ENCODE measurements at regions not wholly inside any gene's neighbourhood (a gene's known extent, or its start where the extent isn't known, plus 50 kb on each side); places are given as distances from the start of the nearest gene placed in this dataset.

DNA sequence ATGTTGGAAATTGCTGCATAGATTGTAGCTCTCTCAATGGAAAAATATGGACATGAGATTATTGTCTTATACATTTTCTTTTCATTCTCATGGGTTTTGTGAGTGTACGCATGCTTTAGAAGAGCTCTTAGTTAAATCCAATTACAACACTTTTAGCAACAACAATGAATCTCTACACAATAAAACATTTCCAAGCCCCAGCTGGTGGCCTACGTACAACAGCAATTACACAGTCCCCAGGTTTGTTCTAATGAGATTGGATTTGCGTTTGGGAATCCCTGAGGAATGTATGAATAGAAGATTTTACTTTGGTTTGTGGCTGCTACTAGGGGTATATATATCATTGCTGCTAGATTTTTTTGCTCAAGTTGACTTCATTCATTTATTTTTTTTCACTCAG, 98.6 kb downstream of the FHDC1 start:
- DNase-seq: no peak

- DNase-seq: no peak
Measured at GRCh38 chr4:153036931-153037482, 100.9 kb downstream of the FHDC1 start.

- DNase-seq: no peak
Measured at GRCh38 chr4:153038623-153039311, 102.6 kb downstream of the FHDC1 start.

DNA sequence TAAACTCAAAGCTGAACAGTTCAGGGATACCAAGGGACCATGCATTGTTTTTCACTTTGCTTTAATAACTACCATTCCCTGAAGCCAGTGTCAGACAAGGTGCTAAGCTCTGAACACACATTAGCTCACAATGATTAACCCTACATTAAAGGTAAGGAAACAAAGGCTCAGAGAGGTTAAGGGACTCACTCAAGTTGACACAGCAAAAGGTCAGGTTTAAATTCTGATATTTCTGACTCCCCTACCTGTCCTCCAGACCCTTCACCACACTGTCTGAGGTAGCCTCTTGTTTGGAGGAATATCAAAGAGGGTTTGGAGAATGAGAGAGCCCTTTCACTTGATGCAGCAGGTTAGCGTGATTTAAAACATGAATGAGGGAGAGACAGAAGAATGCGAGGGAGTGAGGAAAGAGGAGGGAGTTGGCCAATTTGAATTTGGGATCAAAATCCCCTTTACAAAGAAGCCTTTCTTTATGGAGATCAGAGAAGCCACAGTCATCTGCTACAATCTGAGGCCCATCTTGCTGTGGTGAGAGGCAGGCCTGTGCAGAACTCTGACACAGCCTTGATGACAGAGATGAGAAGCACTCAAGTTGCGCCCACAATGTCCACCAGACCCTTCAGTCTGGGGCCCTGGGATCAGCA, 103.5 kb downstream of the FHDC1 start:
- DNase-seq: no peak

DNA sequence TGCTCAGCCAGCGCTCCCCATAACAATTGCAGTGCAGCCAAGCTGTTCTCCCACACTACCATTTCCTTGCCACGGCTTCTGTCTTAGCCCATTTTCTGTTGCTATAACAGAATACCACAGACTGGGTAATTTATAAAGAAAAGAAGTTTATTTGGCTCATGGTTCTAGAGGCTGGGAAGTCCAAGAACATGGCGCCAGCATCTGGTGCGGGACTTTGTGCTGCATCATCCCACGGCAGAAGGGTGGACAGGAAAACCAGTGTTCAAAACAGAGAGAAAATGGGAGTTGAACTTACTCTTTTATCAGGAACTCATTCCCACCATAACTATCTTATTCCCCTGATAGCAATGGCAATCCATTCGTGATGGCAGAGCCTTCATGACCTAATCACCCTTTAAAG, 104.6 kb downstream of the FHDC1 start:
- DNase-seq: no peak

DNA sequence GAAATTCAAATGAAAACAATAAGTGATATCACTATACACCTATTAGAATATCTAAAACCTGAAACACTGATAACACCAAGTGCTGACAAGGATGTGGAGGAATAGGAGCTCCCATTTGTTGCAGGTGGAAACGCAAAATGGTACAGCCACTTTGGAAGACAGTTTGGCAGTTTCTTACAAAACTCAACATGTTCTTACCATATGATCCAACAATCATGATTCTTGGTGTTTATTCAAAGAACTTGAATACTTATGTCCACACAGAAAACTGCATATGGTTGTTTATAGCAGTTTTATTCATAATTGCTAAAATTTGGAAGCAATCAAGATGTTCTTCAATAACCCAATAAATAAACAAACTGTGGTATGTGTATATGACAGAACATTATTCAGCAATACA, 107.9 kb downstream of the FHDC1 start:
- no peak for DNase-seq

DNA sequence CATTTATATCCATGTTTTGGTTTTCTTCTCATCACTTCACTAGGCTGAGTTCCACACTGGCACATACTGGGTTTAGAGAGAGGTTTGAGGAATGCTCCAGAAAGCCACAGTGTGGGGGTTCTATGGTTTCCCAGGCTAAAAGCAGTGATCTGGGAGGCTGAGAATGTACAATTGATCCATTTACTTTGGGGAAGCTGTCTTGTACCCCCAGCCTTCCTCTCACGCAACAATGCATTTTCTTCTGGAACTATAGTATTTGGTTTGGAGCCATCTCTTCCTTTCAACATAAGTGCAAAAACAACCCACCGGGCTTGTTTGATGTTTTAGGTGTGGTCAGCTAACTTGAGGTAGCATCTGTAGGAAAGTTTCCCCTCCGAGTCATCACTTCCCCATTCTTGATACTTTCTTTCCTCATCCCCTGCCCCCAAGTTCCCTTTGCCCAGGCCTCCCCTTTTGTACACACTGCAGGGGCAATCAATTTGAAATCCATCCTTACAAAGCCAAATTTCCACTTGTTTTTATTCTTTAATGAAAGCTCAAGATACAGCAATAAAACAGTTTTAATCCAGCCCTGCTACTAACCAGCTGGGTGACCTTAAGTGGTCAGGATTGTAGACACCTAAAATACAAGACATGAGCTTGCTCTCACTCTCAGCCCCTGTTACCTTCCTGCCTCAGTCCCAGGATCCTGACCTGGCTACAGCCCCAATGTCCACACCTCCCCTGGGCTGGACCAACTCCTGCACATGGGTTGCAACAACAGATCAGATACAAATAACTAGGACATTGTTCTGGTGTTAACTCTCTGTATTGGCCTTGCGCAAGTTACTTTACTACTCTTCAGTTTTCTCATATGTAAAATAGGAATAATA, 109.2 kb downstream of the FHDC1 start:
- peak in 1 of 2 experiments; percentile 9 for DNase-seq

DNA sequence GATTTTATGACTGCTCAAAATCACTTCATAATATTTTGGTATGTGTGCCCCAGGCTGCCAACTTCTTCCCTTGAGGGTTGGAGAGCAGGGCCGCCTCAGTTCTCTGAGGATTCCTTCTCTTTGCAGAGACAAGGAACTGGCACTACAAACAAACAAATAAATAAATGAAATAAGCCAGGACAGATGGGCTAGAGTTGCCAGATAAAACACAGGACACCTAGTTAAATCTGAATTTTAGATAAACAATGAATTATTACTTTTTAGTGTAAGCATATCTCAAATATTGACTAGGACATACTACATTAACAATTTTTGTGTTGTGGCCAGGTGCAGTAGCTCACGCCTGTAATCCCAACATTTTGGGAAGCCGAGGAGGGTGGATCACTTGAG, 122.5 kb downstream of the FHDC1 start:
- no peak for DNase-seq

DNA sequence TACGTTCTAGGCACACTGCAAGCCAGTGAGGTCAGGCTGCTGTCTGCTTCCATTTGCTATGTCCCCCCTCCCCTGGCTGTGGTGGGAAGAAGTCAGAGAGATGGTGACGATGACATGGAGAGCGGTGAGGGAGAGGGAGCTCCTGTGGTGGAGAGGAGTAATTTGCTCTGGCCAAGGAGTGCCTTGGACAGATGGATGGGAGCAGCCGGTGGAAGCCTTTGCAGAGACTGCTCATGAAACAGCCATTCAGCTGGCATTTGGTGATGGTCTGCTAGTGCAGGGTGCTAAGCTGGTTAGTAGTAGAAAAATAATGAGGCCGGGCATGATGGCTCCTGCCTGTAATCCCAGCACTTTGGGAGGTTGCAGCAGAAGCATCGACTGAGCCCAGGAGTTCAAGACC, 124.1 kb downstream of the FHDC1 start:
- no peak for DNase-seq

DNA sequence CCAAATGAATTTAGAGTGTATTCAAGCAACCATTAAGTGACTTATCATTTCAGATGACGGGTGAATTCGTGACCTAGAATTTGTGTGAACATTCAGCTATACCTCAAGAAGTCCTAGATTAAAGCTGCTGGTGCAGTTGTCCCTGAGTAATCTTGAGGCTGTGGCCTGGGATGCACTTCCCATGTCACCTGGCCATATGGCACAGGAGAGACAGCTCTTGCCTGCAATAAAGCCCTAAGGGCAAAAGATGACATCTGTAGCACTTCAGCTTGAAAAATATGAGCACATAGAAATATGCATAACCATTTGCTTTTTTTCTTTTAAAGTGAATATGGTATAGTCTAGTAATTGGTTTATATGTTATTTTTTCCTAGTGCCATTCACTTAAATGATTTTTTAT, 125.8 kb downstream of the FHDC1 start:
- DNase-seq: no peak

DNA sequence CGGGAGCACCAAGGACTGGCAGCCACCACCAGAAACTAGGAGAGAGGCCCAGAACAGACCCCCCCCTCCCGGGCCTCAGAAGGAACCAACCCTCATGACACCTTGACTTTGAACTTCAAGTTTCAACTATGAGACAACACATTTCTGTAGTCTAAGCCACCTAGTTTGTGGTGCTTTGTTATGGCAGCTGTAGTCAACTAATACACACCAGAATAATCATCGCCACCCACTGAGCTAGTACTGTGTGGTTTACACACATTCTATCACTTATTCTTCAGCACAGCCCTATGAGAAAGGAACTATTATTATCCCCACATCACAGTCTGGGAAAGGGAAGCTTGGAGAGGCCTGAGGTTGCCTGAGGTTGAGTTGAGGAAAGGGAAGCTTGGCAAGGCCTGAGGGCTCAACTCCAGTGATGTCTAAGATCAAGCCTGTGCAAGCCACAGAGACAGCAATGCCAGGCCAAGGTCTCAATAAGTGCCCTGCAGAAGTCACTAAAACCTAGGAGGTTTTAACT, 126.6 kb downstream of the FHDC1 start:
- no peak for DNase-seq

DNA sequence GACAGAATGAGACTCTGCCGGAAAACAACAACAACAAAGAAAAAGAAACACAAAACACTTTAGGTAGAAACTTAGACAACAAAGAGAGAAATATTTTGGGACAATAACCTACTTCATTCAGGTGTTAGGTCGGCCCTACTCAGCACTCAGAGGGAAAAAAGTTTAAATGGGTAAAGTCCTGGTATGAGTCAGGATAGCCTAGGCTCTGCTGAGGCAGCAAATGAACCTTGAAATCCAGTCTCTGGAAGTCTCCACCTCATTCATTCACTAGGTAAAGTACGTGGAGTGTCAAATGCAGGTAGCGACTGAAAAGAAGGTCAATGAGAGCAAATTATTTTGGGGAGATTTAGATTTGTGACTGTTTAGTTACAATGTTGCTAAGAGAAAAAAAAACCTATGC, 127.4 kb downstream of the FHDC1 start:
- DNase-seq: no peak

DNA sequence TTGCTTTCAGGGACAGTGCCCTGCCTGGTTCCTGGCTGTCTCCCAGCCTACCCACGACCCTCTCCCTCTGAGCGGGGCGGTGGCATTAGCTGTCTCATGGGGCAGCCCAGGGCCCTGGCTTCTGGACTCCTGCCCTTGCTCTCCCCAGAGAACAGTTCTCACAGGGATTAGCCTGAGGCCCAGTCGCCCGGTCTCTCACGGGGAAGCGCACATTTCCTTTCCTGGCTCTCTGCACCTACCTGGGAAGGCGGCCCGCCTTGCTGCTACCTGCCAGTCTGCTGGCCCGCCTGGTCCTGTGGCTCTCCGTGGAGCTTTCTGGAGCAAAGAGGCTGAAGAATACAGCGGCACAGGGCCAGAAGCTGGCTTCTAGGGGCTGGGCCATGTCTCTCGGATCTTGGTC, 128.4 kb downstream of the FHDC1 start:
- DNase-seq: no peak

GRCh38 chr4:153065276-153065675, 129.2 kb downstream of the FHDC1 start:
- DNase-seq: no peak

DNA sequence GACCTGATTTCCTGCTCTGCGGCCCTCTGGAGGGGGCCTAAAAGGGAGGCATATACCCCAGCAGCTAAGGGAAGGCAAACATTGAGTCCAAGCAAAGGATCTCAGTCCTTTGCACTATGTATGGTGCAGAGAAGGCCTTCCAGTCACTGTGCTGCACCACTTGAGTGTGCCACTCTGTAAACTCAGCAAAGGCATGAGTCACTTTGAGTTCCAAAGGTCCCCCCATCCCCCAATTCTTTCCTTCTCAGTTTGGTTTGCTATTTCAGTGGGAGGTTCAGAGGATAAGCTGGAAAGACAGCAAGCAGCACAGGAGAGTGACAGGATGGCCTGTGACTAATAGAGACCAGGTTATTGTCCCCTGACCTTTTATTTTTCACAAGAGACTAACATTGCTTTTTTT, 131.3 kb downstream of the FHDC1 start:
- DNase-seq: no peak

DNA sequence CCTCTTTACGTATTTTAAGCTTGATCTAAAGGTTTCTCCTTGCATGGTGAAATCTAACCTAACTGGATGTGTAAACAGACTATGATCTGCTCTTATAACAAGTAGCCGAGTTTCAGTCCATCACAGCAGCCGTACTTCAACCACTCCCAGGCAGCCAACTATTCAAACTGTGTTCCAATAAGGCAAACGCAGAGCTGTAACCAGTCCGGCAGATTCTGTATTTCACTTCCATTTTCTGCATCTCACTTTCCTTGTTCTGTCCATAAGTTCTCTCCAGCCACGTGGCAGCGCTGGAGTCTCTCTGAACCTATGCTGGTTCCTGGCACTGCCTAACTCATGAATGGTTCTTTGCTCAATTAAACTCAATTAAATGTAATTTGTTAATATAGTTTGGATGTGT, 132.6 kb downstream of the FHDC1 start:
- DNase-seq: no peak

DNA sequence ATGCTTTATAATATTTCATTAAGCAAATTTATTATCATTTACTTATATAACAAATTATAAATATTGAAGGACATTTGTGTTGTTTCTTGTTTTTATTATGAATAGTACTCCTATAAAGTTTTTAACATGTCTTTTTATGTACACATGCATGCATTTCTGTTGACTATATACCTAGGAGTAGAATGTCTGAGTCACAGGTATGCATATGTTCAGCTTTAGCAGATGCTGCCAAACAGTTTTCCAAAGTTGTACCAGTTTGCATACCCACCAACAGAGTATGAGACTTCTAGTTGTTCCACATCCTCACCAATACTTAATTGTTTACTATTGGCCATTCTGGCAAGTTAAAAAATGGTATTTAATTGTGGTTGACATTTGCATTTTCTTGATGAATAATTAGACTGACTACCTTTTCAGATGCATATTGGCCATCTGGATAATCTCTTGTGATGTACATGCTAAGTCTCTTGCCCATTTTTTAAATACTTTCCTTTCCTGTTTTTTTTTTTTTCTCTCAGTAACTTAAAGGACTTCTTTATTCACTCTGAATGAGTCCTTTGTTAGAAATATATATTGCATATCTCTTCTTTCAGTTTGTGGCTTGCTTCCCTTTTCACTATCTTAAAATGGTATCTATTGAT, 132.2 kb upstream of the TRIM2 start:
- no peak for DNase-seq

- no peak for DNase-seq
Measured at GRCh38 chr4:153072661-153073060, 131.6 kb upstream of the TRIM2 start.

DNA sequence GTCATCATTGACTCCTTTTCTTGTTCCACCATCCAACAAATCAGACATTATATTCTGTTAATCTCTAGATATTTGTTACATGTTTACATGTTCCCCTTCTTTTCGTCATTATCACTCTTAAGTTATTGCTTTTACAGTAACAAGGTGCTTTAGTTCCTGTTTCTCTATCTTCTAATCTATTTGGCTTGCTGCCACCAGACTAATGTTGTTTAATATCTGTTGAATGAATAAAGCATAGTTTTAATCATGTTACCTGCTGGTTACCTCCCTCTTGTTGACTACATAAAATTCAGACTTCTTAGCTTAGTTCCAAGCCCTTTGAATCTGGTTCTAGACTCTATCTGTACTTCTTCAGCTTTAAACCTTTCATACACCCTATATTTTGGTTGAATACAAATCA, 129.8 kb upstream of the TRIM2 start:
- no peak for DNase-seq

DNA sequence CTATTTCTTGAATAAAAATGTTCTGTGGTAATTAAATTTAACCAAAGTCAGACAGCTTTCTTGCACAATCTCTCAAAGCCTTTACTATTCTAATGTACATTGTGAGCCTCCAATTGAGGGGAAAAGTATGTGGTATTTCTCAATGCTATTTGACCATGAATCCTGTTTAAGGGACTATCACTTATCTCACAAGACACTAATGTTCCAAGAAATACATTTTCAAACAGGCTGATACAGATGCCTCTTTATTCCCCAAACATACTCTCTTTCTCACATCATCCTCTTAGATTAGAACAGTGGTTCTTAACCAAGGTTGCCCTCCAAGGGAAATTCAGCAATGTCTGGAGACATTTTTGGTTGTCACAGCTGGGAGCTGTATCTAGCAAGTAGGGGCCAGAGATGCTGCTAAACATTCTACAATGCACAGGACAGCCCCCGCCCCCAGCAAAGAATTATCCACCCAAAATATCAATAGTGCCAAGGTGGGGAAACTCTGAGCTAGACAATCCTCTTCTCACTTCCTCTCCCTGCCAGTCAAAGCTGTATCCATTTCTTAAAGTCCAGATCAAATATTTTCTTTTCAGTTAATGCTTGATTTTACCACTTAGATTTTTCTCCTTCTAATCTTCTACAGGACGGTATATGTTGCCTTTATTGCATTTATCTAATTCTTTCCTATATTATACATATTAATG, 129.2 kb upstream of the TRIM2 start:
- no peak for DNase-seq

GRCh38 chr4:153075836-153076518, 128.3 kb upstream of the TRIM2 start:
- no peak for DNase-seq

DNA sequence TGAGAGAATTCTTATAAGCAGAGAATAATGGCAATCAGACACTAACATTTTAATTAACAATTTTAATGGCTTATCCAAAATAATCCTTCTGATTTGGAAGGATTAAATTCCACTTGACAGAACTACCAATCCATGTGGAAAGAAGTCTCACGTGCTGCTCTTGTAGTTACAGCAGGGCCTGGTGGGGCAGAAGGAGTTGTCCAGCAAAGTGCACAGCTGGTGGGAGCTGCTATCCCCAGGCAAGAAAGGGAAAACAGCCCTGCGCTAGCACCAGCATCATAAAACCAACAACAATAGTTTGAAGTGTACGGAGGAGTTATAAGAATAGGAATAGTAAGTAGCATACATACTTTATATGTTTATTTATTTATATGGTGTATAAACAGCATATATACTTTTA, 127.4 kb upstream of the TRIM2 start:
- DNase-seq: no peak
